HepG2 (cell line): ENCODE measurements at regions not wholly inside any gene's neighbourhood (a gene's known extent, or its start where the extent isn't known, plus 50 kb on each side); places are given as distances from the start of the nearest gene placed in this dataset.

Experiments
- ATAC-seq: fragments of 200-7000 bp; cut with Tn5 transposase; 3 replicates; pipeline ENCODE4 v1.9.1; 2020; ENCODE audit warnings: mild to moderate bottlenecking, moderate library complexity
- BruUV-seq: library from RNA; stranded (reverse); fragments of 400-500 nt; replicated peaks from 2 replicates; lab custom pipeline; 2021; lab: Mats Ljungman, UMichigan
- CTCF ChIA-PET: fragments of 300-600 bp; formaldehyde crosslinking; extraction: SDS; loops from one replicate; lab custom pipeline; 2021; ENCODE audit warnings: low total read pairs, inconsistent platforms, low intra/inter-chr PET ratio; lab: Yijun Ruan, JAX
- POLR2A ChIA-PET: fragments of 350-600 bp; sonication (Branson Sonifier 250); formaldehyde crosslinking; loops from one replicate; lab custom pipeline; 2020; ENCODE audit warnings: antibody characterized with exemption, inconsistent platforms; lab: Yijun Ruan, JAX
- DNase-seq: peaks from one replicate; pipeline ENCODE4 v3.0.0-alpha.2; 2015; ENCODE audit warnings: low spot score
- FAIRE-seq: peaks from 3 replicates; lab custom pipeline; 2011; peaks lifted over from hg19 to GRCh38; lab: Jason Lieb, UNC
- H2AFZ ChIP-seq: one replicate; pipeline ENCODE4 v1.6.1; 2011; ENCODE audit warnings: low read length, inconsistent platforms
- H3K27ac ChIP-seq: fragments of 300-600 bp; 3 replicates; pipeline ENCODE4 v1.8.0; 2011; ENCODE audit warnings: mixed run types, mild to moderate bottlenecking, mixed read lengths, low read length, inconsistent platforms; ENCODE audit not compliant: insufficient read depth; ENCODE audit errors: extremely low read length
- H3K27me3 ChIP-seq, 2 experiments: fragments of 200-600 bp in 1 of 2; 2 replicates in 1 of 2; 3 replicates in 1 of 2; pipeline versions ENCODE4 v1.6.0 to v1.8.0; 2011; ENCODE audit warnings: low read length in 2 of 2, mild to moderate bottlenecking in 2 of 2, moderate library complexity in 2 of 2, inconsistent platforms in 1 of 2; ENCODE audit not compliant: insufficient read depth in 2 of 2, control insufficient read depth in 1 of 2
- H3K36me3 ChIP-seq, 2 experiments: fragments of 200-600 bp in 1 of 2; replicated peaks in 1 of 2; 2 replicates in 1 of 2; 3 replicates in 1 of 2; pipeline versions ENCODE4 v1.5.1 to v1.8.0; 2011; ENCODE audit warnings: low read length in 2 of 2, inconsistent platforms in 1 of 2; ENCODE audit not compliant: insufficient read depth in 2 of 2, control insufficient read depth in 1 of 2
- H3K4me1 ChIP-seq: 2 replicates; pipeline ENCODE4 v1.5.1; 2012; ENCODE audit warnings: low read length, inconsistent platforms; ENCODE audit not compliant: insufficient read depth
- H3K4me2 ChIP-seq: 2 replicates; pipeline ENCODE4 v1.6.0; 2011; ENCODE audit warnings: low read depth, low read length, inconsistent platforms
- H3K4me3 ChIP-seq, 3 experiments: fragments of 200-600 bp in 1 of 3; sonication (generic), shearing (Covaris generic) in 1 of 3; replicated peaks in 1 of 3; 2 replicates each; pipeline ENCODE4 v1.5.1; 2011 to 2016; ENCODE audit warnings: low read length in 3 of 3, inconsistent platforms in 2 of 3, low read depth in 2 of 3, mild to moderate bottlenecking in 2 of 3, control low read depth in 1 of 3, mixed read lengths in 1 of 3; ENCODE audit not compliant: insufficient read depth in 1 of 3
- H3K79me2 ChIP-seq: one replicate; pipeline ENCODE4 v1.6.1; 2011; ENCODE audit warnings: low read length, inconsistent platforms; ENCODE audit not compliant: insufficient read depth
- H3K9ac ChIP-seq: 2 replicates; pipeline ENCODE4 v1.6.0; 2011; ENCODE audit warnings: mild to moderate bottlenecking, low read depth, low read length, inconsistent platforms; ENCODE audit not compliant: insufficient read depth
- H3K9me3 ChIP-seq: 2 replicates; pipeline ENCODE4 v1.5.1; 2012; ENCODE audit warnings: mild to moderate bottlenecking, low read length
- H4K20me1 ChIP-seq: 2 replicates; pipeline ENCODE4 v1.6.0; 2011; ENCODE audit warnings: inconsistent platforms, mild to moderate bottlenecking, low read length, moderate library complexity; ENCODE audit not compliant: insufficient read depth
- AHDC1 ChIP-seq: sonication (generic); formaldehyde crosslinking; IDR thresholded peaks from 2 replicates; pipeline ENCODE4 v1.5.1; 2020; ENCODE audit warnings: mild to moderate bottlenecking, missing genetic modification reagents, borderline replicate concordance
- FOXP4 ChIP-seq: sonication (generic); formaldehyde crosslinking; IDR thresholded peaks from 2 replicates; pipeline ENCODE4 v1.4.0; 2020; ENCODE audit warnings: missing genetic modification reagents
- HDAC1 ChIP-seq: sonication (generic); formaldehyde crosslinking; IDR thresholded peaks from 2 replicates; pipeline ENCODE4 v1.5.1; 2020; ENCODE audit warnings: mild to moderate bottlenecking, missing genetic modification reagents
- MAF1 ChIP-seq: sonication (generic); formaldehyde crosslinking; IDR thresholded peaks from 2 replicates; pipeline ENCODE4 v1.5.0; 2020; ENCODE audit warnings: missing genetic modification reagents, borderline replicate concordance
- POLR2AphosphoS2 ChIP-seq: IDR thresholded peaks from 2 replicates; pipeline ENCODE4 v1.6.1; 2011; ENCODE audit warnings: low read depth, low read length, improper control_type of control experiment
- RBAK ChIP-seq: sonication (generic); formaldehyde crosslinking; IDR thresholded peaks from 2 replicates; pipeline ENCODE4 v1.5.1; 2020; ENCODE audit warnings: mild to moderate bottlenecking, missing genetic modification reagents
- TOE1 ChIP-seq: sonication (generic); formaldehyde crosslinking; IDR thresholded peaks from 2 replicates; pipeline ENCODE4 v1.4.0; 2020; ENCODE audit warnings: mild to moderate bottlenecking, missing genetic modification reagents
- ZFYVE20 ChIP-seq: sonication (generic); formaldehyde crosslinking; IDR thresholded peaks from 2 replicates; pipeline ENCODE4 v1.8.0; 2023; ENCODE audit warnings: low read depth, mild to moderate bottlenecking, moderate library complexity, missing genetic modification reagents, borderline replicate concordance
- ZNF468 ChIP-seq: sonication (generic); formaldehyde crosslinking; IDR thresholded peaks from 2 replicates; pipeline ENCODE4 v1.8.0; 2022; ENCODE audit warnings: mild to moderate bottlenecking, moderate library complexity, missing genetic modification reagents
- WGBS: methylation state at CpG from one replicate; pipeline ENCODE4 v1.1.6; 2017; ENCODE audit warnings: low lambda C conversion rate; 5-methylcytosine and 5-hydroxymethylcytosine counted together
- in situ Hi-C: cut with HindIII; loops from 2 replicates; pipeline ENCODE4 v1.10.0; 2017; ENCODE audit warnings: low pct_unique_long_range_greater_than_20kb; ENCODE audit not compliant: extremely low pct_ligation_motif_present
- intact Hi-C: fragments of 100-400 bp; cut with micrococcal nuclease; formaldehyde crosslinking; loops from one replicate; pipeline ENCODE4 v1.10.0; 2022; ENCODE audit not compliant: unreplicated experiment
- TF ChIP-seq, protein P1 (sequence below): sonication (generic); formaldehyde crosslinking; IDR thresholded peaks from 2 replicates; pipeline ENCODE4 v1.4.0; 2020; ENCODE audit warnings: mild to moderate bottlenecking, missing genetic modification reagents

DNA sequence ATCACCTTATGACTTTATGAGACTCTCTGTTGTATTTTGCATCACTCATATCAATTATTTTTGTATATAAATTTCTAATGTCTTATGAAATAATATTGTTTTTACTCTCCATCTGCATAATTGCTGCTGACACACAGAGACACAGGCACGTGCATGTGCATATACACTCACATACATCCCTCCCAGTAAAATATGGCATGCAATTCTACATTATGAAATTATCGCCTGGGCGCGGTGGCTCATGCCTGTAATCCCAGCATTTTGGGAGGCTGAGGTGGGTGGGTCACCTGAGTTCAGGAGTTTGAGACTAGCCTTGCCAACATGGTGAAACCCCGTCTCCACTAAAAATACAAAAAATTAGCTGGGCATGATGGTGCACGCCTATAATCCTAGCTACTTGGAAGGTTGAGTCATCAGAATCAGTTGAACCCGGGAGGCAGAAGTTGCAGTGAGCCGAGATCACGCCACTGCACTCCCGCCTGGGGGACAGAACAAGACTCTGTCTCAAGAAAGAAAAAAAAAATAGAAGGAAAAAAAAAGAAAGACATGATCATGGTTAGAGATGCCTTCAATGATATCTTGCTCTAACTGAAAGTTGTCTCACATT lies 96.7 kb upstream of the LUZP2 start (continued):
- TF ChIP-seq AHDC1 (no peak), ZNF468 (no peak), RBAK (CRISPR knock-in tag) (no peak), ZFYVE20 (CRISPR knock-in tag) (no peak), TOE1 (CRISPR knock-in tag) (no peak), POLR2AphosphoS2 (no peak)
- TF ChIP-seq, protein P1, sequence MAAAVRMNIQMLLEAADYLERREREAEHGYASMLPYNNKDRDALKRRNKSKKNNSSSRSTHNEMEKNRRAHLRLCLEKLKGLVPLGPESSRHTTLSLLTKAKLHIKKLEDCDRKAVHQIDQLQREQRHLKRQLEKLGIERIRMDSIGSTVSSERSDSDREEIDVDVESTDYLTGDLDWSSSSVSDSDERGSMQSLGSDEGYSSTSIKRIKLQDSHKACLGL (CRISPR knock-in tag), result no peak

GRCh38 chr11:24406389-24406788 lies 90.5 kb upstream of the LUZP2 start:
- intact Hi-C loops (no loop called here), in situ Hi-C loops (no loop called here)
- no peaks in the 10 kb centered on the region for H4K20me1 ChIP-seq
- no peak for DNase-seq
- no peak overlapping the region for H3K4me3 ChIP-seq
- ATAC-seq, result no peak
- ChIA-PET CTCF (no interaction called here), POLR2A (no interaction called here)
- H3K9me3 ChIP-seq, result no peaks in the 10 kb centered on the region
- no peak for FAIRE-seq
- H2AFZ ChIP-seq, result no peak overlapping the region
- H3K79me2 ChIP-seq, result no peaks in the 10 kb centered on the region
- H3K9ac ChIP-seq, result no peak overlapping the region
- TF ChIP-seq MAF1, result no peak
- TF ChIP-seq FOXP4 (CRISPR knock-in tag), result no peak
- TF ChIP-seq HDAC1 (CRISPR knock-in tag), result no peak
- no peaks in the 10 kb centered on the region for H3K27me3 ChIP-seq
- H3K36me3 ChIP-seq, result no peaks in the 10 kb centered on the region
- BruUV-seq, result no TSS peak
- H3K27ac ChIP-seq, result no peak overlapping the region
- H3K4me1 ChIP-seq, result no peaks in the 10 kb centered on the region
- no peak overlapping the region for H3K4me2 ChIP-seq
- WGBS, result 25% methylated on average over 5 of the region's 6 CpGs
